Activated naive CD8-positive, alpha-beta T cell (primary cell): ENCODE measurements at regions not wholly inside any gene's neighbourhood (a gene's known extent, or its start where the extent isn't known, plus 50 kb on each side); places are given as distances from the start of the nearest gene placed in this dataset.
"Not testable (repeated sequence)": the region's sequence is repeated elsewhere in the genome, so short reads cannot be mapped to it uniquely, and the experiment has no call there.

Source experiments
- H3K27ac Mint-ChIP-seq: one replicate; pipeline ENCODE4 v1.8.0; 2021; ENCODE audit warnings: mixed read lengths
- H3K27me3 Mint-ChIP-seq: one replicate; pipeline ENCODE4 v1.8.0; 2021; ENCODE audit warnings: mixed read lengths
- H3K36me3 Mint-ChIP-seq: one replicate; pipeline ENCODE4 v1.8.0; 2021; ENCODE audit warnings: mixed read lengths
- H3K4me1 Mint-ChIP-seq: one replicate; pipeline ENCODE4 v1.8.0; 2021; ENCODE audit warnings: low read depth, mixed read lengths
- H3K4me3 Mint-ChIP-seq: one replicate; pipeline ENCODE4 v1.8.0; 2021; ENCODE audit warnings: mild to moderate bottlenecking, mixed read lengths
- H3K9me3 Mint-ChIP-seq: one replicate; pipeline ENCODE4 v1.8.0; 2021; ENCODE audit warnings: low read depth, mixed read lengths

DNA sequence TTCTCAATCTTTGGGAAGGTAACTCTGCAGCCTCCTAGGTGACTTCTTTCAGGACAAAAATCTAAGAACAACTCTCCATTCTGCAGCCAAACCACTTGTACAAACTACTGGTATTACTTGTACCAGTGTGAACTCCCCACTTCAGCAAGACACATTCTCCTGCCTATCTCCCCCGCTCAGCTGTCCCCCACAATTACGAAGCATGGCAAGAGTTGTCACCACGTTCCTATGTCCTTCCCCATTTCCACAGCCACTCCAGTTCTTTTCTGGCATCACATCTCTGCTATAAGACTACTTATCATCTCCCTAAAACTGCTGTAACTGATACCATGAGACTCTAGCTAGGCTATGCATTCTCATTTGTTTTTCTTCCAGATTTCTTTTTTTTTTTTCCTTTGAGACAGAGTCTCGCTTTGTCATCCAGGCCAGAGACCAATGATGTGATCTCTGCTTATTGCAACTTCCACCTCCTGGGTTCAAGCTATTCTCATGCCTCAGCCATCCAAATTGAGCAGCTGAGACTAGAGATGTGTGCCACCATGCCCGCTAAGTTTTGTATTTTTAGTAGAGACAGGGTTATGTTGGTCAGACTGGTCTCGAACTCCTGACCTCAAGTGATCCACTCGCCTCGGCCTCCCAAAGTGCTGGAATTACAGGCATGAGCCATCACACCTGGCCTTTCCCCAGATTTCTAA is 71.9 kb upstream of the CDON start:
- Mint-ChIP-seq H3K27me3 (no peaks in the 10 kb centered on the region), H3K27ac (no peak overlapping the region), H3K9me3 (no peaks in the 10 kb centered on the region), H3K4me3 (no peak overlapping the region), H3K36me3 (no peaks in the 10 kb centered on the region), H3K4me1 (no peaks in the 10 kb centered on the region)

DNA sequence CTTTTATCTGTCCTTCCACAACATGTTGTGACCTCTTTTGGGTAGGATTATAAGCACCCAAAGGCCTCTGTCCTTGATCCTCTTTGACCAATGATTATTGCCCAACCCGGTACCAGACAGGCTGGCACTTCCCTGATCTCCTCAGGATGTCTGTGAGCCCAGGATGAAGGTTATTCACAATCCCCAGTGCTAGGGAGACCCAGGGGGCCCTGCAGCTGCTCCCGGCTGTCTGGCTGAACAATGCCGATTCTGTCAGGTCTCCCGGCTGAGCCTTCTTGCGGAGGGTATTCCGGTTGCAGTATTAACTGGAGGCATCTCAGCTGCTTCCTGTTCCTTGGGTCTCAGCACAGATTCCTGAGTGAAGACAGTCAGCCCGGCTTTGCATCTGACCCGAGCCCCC is 71.2 kb upstream of the CDON start:
- no peaks in the 10 kb centered on the region for H3K36me3 Mint-ChIP-seq
- no peak overlapping the region for H3K27ac Mint-ChIP-seq
- no peaks in the 10 kb centered on the region for H3K9me3 Mint-ChIP-seq
- no peak overlapping the region for H3K4me3 Mint-ChIP-seq
- no peaks in the 10 kb centered on the region for H3K27me3 Mint-ChIP-seq
- no peaks in the 10 kb centered on the region for H3K4me1 Mint-ChIP-seq

DNA sequence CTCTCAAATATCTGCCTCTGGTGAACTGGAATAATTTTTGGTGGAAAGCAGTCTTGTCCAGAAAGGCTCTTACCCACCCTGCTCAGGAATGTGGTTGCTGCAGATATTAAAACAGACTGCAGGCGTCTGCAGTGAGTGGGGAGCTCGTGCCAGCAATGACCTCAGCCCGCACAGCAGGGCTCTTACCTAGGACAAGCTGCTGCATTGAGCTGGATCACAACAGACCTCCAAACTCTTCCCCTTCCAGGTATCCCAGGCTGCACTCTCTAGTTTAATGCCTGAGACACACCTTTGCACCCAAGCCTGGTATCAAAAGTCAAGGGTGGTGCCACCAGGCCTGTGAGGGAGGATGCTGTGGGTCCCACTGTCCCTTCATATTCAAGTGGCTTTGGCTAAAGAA is 69.7 kb upstream of the CDON start:
- H3K27me3 Mint-ChIP-seq: no peaks in the 10 kb centered on the region
- no peaks in the 10 kb centered on the region for H3K36me3 Mint-ChIP-seq
- no peak overlapping the region for H3K4me3 Mint-ChIP-seq
- H3K9me3 Mint-ChIP-seq: no peaks in the 10 kb centered on the region
- H3K4me1 Mint-ChIP-seq: no peaks in the 10 kb centered on the region
- no peak overlapping the region for H3K27ac Mint-ChIP-seq

DNA sequence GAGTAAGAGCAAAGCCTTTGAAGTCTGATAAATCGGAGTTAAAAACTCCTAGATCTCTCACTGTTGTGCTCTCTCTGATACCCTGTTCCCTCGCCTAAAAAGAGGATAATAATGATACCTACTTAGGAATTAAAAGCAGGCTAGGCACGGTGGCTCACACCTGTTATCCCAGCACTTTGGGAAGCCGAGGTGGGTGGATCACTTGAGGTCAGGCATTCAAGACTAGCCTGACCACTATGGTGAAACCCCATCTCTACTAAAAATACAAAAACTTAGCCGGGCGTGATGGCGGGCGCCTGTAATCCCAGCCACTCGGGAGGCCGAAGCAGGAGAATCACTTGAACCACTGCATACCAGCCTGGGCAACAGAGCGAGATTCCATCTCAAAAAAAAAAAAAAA is 68.1 kb upstream of the CDON start:
- H3K27ac Mint-ChIP-seq, H3K4me3 Mint-ChIP-seq, H3K4me1 Mint-ChIP-seq, H3K27me3 Mint-ChIP-seq, H3K9me3 Mint-ChIP-seq, H3K36me3 Mint-ChIP-seq: not testable (repeated sequence)

DNA sequence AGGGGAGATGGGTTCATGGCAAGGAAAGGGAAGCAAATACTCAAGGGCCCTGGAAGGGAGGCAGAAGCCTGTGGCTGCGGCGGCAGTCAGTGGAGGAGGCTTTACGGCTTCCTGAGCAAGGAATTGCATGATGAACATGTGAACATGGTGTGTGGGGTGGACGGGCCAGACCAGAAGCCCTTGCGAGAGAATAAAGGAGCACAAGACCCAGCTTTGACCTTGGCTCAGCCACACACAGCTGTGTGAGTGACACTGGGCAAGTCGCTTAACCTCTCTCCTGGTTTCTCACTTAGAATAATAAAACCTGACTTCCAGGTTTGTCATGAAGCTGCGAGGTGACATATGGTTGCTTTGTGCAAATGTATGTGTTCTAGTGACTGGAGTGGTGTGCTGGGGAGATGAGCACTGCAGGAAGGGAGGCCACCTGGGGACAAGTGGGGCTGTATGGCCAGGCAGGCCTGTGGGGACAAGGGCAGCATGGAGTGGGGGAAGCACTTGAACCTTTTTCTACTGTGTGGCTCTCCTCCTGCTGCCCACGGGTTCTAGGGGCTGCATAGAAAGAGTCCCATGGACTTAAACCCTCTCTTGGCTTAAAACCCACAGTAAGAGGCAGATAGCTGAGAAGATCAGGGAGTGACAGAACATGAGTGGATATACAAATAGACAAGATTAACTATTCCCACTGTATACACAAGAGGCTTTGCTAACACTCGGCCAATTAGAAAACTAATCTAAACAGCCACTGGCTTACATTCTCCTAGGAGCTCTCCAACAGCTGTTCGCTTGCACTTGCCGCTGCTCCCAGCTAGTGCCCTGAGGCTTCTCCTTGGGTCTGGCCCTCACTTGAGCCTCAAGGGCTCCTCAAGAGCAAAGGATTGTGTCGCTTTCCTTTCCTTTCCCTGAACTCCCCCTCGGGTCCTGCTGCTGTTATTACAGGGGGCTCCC is 67.3 kb upstream of the CDON start:
- no peak overlapping the region for H3K4me3 Mint-ChIP-seq

DNA sequence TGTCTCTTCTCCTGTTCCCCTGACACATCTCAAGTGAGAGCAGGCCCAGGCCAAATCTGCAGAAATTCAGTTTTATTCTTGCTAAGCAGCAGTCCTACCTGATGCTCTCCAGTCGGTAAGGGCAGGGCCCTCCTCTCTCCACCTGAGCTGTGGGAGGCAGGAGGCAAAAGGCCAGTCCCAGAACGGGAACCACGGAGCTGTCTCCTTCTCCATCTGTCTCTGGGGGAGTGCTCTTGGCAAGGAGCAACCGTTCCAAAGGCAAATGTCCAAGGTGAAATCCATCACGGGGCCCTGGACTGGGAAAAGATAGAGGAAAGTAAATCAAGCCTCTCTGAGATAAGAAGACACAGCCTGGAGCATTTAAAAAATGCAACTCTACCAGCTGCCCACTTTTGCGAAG is 65.2 kb upstream of the CDON start:
- Mint-ChIP-seq H3K27me3 (no peaks in the 10 kb centered on the region), H3K4me3 (no peak overlapping the region), H3K27ac (no peak overlapping the region), H3K36me3 (no peaks in the 10 kb centered on the region), H3K9me3 (no peaks in the 10 kb centered on the region), H3K4me1 (no peaks in the 10 kb centered on the region)

More for the DNA sequence above, 67.3 kb upstream of the CDON start:
- Mint-ChIP-seq H3K4me1 (no peaks in the 10 kb centered on the region), H3K9me3 (no peaks in the 10 kb centered on the region), H3K36me3 (no peaks in the 10 kb centered on the region), H3K27ac (no peak overlapping the region), H3K27me3 (no peaks in the 10 kb centered on the region)

DNA sequence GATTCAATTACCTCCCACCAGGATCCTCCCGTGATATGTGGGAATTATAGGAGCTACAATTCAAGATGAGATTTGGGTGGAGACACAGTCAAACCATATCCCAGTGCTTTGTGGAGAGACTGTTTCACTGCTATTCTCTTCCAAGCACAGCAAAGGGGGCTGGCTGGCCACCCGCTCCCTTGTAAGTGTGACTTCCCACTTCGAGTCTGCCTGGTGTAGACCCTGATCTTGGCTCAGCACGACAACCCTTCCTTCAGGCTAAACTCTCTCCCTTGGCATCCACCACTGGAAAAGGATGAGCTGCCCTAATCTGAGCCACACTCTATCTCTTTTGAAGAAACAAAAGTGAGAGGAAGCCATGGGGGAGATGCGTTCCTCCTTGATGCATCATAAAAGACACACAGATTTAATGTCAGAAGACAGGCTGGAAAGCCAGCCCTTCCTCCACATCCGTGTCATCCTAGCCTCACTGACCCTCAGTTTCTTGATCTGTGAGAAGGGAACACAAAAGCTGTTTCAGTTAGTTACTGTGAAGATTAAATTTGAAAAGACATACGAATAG is 64.7 kb upstream of the CDON start:
- Mint-ChIP-seq H3K4me3 (no peak overlapping the region), H3K4me1 (no peaks in the 10 kb centered on the region), H3K27me3 (no peaks in the 10 kb centered on the region), H3K36me3 (no peaks in the 10 kb centered on the region), H3K27ac (no peak overlapping the region), H3K9me3 (no peaks in the 10 kb centered on the region)

DNA sequence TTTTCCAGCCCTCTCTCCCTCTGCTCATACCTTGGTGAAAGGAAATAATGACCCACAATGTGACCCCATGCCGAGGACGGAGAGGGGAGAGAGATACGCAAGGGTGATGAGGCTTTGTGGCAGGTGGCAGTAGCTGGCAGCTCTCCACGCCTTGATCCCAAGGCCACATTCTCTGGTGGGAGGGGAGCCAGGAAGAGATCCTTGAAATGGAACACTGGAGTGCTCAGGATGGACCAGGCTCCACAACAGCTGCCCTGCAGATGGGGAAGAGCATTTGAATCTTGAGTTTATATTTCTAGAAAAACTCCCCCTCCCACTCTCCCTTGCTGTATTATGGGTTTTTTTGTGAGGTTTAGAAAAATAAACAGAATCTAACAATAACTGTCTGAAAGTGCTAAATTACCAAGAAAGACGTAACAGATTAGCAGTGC is 61.6 kb upstream of the CDON start:
- no peaks in the 10 kb centered on the region for H3K4me1 Mint-ChIP-seq
- no peaks in the 10 kb centered on the region for H3K36me3 Mint-ChIP-seq
- no peak overlapping the region for H3K4me3 Mint-ChIP-seq
- no peaks in the 10 kb centered on the region for H3K27me3 Mint-ChIP-seq
- no peaks in the 10 kb centered on the region for H3K9me3 Mint-ChIP-seq
- no peak overlapping the region for H3K27ac Mint-ChIP-seq

DNA sequence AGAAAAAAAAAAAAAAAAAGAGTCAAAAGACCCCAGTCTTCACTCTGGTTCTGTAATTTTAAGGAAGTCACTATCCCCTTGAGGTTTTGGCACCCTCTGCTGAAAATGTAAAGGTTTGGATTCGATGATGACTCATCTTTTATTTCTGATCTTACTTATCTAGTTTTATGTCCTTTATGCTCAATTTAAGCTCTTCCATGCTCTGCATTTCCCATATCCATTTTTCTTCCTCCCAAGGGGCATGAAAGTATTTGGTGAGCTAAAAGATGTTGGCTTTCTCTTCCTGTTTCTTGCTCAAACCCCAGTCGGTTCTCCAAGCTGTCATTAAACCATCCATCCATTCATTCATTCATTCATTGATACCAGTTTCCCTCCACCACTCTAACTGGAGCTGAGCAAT is 61.0 kb upstream of the CDON start:
- H3K4me1 Mint-ChIP-seq: no peaks in the 10 kb centered on the region
- H3K27ac Mint-ChIP-seq: no peak overlapping the region
- no peaks in the 10 kb centered on the region for H3K36me3 Mint-ChIP-seq

DNA sequence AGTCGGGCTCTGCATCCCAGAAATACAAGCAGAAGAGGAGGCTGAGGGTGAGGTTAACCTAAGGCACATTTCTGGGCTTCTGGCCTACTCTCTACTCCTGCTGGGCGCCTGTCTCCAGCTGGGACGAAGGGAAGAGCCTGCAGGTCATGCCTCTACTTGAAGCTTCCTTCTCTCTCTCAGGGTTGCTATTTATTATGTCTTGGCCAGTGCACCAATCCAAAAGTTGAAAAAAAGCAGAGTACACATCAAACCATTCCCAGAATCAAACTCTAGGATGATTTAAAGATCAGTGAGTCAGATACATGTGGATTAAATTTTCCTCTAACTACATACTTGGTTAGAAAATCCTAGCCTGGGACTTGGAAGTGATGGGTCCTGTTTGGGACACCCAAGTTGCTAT is 60.2 kb upstream of the CDON start:
- Mint-ChIP-seq H3K27me3 (no peaks in the 10 kb centered on the region), H3K36me3 (no peaks in the 10 kb centered on the region), H3K27ac (no peak overlapping the region)

More for the DNA sequence above, 61.0 kb upstream of the CDON start:
- Mint-ChIP-seq H3K4me3 (no peak overlapping the region), H3K9me3 (no peaks in the 10 kb centered on the region), H3K27me3 (no peaks in the 10 kb centered on the region)

DNA sequence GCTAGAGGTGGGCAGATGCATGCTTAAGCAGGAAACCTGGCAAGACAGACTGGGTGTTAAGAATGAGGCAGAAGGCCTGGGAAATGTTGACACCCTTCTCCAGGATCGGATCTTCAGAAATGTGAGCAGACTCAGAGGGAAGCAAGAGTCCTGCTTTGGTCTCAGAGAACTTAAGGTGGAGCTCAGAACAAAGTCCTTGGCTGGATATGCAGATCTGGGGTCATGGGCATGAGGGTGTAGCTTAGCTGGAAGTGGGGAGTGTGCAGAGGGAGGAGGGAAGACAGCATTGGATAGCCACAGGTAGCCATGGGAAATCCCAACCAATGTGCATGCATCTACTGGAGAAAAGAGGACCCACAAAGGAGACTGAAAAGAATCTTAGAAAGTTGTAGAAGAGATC is 58.6 kb upstream of the CDON start:
- Mint-ChIP-seq H3K27ac (no peak overlapping the region), H3K27me3 (no peaks in the 10 kb centered on the region), H3K4me1 (no peaks in the 10 kb centered on the region), H3K4me3 (no peak overlapping the region), H3K9me3 (no peaks in the 10 kb centered on the region), H3K36me3 (no peaks in the 10 kb centered on the region)

More for the DNA sequence above, 60.2 kb upstream of the CDON start:
- Mint-ChIP-seq H3K9me3 (no peaks in the 10 kb centered on the region), H3K4me1 (no peaks in the 10 kb centered on the region), H3K4me3 (no peak overlapping the region)

DNA sequence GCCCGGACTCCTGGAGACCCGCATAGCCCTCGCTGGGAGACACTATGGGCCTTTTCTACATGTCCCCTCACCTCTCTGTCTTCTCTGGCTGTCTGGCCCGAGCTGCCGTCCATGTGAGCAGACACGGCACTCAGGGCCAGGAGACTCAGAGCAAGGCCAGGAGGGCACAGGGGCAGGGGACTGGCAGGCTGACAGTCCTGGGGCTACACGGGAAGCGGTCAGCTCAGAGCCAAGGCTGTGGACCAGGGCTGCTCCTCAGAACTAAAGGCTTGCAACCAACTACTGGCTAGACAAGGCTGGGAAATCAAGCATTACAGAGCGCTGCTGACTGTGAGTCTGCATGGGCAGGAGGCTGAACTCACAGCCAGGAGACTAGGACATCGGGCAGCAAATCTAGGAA is 56.1 kb upstream of the CDON start:
- H3K36me3 Mint-ChIP-seq: no peaks in the 10 kb centered on the region
- H3K27ac Mint-ChIP-seq: no peak overlapping the region
- H3K27me3 Mint-ChIP-seq: no peaks in the 10 kb centered on the region
- H3K9me3 Mint-ChIP-seq: no peaks in the 10 kb centered on the region
- H3K4me3 Mint-ChIP-seq: no peak overlapping the region
- no peaks in the 10 kb centered on the region for H3K4me1 Mint-ChIP-seq

DNA sequence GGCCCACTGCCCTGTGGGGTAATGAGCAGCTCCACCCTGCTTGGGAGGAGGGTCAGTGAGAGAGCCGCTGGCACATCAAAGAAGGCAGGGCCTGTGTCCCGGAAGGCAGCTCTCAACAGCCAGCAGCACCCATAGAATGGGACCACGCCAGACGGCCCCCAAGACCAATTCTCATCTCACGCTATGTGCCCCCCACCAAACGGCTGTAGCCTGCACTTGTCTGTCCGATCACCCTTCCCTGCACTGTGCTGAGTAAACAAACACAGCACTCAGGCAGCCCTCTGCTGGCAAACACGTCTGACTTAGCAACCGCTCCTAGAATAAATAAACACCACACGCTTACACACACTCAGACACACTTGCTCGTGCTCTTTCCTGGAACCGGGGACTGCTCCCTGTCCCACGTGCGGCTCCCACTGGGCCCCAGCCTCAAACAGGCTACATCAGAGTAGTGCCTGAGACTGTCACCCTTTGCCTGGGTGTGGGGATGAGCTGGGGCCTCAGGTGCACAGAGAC is 53.2 kb upstream of the CDON start:
- Mint-ChIP-seq H3K36me3 (no peaks in the 10 kb centered on the region), H3K4me3 (no peak overlapping the region), H3K9me3 (no peaks in the 10 kb centered on the region), H3K27me3 (no peaks in the 10 kb centered on the region), H3K4me1 (no peaks in the 10 kb centered on the region), H3K27ac (no peak overlapping the region)

DNA sequence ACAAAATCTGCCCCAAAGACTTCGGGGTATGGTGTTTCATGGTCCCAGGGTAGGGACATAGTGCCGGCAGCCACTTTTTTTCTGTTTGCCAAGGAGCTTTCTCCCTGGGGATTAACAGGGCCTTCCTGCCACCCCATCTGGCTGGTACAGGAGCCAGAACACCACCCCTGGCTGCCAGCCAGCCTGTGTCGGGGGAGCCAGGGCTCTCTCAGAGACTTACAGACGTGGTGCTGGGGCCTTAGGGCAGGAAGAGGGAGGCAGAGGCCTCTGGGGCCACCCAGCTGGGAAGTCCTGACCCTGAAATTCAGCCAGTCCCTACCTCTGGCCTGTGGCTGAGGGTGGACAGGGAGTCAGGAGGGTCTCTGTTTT is 52.4 kb upstream of the CDON start:
- Mint-ChIP-seq H3K27ac (no peak overlapping the region), H3K36me3 (no peaks in the 10 kb centered on the region), H3K9me3 (no peaks in the 10 kb centered on the region), H3K4me1 (no peaks in the 10 kb centered on the region), H3K27me3 (no peaks in the 10 kb centered on the region), H3K4me3 (no peak overlapping the region)

DNA sequence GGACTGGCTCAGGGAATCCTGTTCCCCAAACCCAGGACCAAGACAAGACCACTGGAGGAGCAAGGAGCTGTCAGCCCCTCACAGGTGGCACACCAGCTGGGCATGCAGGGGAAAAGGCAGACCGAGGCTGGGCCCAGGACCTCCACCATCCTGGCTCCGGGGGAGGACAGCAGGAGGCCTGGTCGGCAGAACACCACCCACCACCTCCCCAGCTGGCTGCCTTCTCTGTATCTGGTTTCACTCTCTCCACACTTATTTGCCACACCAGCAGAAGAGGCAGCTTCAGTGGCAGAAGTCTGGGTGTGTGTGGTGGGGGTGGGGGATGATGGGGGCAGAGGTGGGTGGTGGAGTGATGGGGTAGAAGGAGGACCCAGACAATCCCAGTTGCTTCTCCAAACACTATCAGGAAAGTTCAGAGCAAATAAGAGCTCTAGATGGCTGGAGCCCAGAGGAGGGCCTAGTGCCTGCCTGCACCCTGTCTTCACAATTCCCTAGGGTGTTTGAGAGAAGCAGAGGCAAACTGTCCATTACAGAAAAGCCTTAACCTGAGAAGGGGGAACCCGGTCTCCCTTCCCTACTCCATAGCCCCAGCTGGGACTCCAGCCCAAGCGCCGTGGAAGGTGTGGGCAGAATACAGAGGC is 51.9 kb upstream of the CDON start:
- no peaks in the 10 kb centered on the region for H3K9me3 Mint-ChIP-seq
- no peaks in the 10 kb centered on the region for H3K36me3 Mint-ChIP-seq
- no peaks in the 10 kb centered on the region for H3K4me1 Mint-ChIP-seq
- H3K27ac Mint-ChIP-seq: no peak overlapping the region
- no peak overlapping the region for H3K4me3 Mint-ChIP-seq
- H3K27me3 Mint-ChIP-seq: no peaks in the 10 kb centered on the region
